GM18505 (cell line): ENCODE measurements at regions not wholly inside any gene's neighbourhood (a gene's known extent, or its start where the extent isn't known, plus 50 kb on each side); places are given as distances from the start of the nearest gene placed in this dataset.

ENCODE experiments used
- ATAC-seq: cut with Tn5 transposase; IDR thresholded peaks from one replicate; pipeline ENCODE4 v1.9.1; 2021; ENCODE audit not compliant: unreplicated experiment
- POLR2A ChIP-seq: IDR thresholded peaks from 4 replicates; pipeline ENCODE4 v1.6.1; 2011; ENCODE audit warnings: borderline replicate concordance; ENCODE audit not compliant: insufficient read depth, insufficient read length; ENCODE audit errors: extremely low read depth

DNA sequence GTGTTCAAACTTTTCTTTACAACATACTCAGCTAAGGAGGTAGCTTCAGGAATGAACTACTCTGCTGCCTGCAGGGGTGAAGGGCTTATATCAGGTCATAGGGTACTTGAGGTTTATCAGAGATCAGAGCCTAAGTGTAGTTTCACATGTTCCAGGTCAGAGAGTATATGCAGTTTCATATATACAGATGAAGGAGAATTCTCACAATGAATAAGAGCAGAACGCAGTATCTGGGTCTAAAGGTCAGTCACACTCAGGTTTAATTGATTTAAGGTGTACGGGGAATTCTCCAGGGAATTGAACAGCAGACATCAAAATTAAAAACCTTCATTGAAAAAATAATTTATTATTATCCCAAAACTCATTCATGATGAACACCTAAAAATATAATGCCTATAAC is 700.6 kb downstream of the TECRL start:
- TF ChIP-seq POLR2A: no peak
- ATAC-seq: no peak

- no peak for TF ChIP-seq POLR2A
- ATAC-seq: no peak
Observed at GRCh38 chr4:63700569-63700968, 708.7 kb downstream of the TECRL start.

- ATAC-seq: no peak
- TF ChIP-seq POLR2A: no peak
Observed at GRCh38 chr4:63693321-63693720, 715.9 kb downstream of the TECRL start.

GRCh38 chr4:63678358-63678931 is 730.8 kb downstream of the TECRL start:
- TF ChIP-seq POLR2A: no peak
- ATAC-seq: no peak

- TF ChIP-seq POLR2A: no peak
- no peak for ATAC-seq
Observed at GRCh38 chr4:63670735-63671134, 738.5 kb downstream of the TECRL start.

DNA sequence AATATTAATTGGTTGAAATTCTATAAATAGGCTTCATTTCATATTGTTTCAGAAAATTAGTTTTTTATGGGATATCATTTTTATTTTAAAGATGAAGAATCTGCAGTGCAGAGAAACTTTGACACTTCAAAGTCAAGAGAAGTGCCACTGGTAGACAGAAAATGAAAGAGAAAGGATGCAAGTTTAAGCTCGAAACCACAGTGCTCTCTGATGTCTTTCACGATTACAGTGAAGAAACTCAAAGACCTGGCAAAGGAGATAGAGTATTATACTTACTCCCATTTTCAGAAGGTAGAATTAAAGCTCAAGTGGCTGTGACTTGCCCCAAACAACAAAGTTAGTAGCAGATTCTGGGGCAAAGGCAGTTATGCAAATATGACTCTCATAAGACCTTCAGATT is 745.4 kb downstream of the TECRL start:
- no peak for ATAC-seq
- TF ChIP-seq POLR2A: no peak

GRCh38 chr4:63644396-63644795 is 764.9 kb downstream of the TECRL start:
- no peak for TF ChIP-seq POLR2A
- ATAC-seq: no peak

DNA sequence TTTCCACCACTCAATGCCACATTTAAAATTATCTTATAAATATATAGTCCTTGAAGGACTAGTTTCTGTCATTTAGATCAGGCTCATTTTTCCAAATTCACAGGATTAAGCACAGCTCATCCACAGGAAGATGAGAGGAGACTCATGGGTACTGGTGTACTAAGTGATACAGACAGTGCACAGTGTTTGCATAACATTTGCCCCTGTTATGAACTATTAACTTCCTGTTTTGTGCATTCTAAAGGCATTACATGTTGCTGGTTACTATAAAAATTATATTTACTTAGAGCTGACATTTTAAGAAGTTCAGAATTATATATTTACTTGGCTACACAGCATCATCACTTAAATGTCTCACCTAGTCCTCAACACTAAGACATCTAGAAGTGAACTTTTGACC is 772.0 kb downstream of the TECRL start:
- TF ChIP-seq POLR2A: no peak
- ATAC-seq: no peak

DNA sequence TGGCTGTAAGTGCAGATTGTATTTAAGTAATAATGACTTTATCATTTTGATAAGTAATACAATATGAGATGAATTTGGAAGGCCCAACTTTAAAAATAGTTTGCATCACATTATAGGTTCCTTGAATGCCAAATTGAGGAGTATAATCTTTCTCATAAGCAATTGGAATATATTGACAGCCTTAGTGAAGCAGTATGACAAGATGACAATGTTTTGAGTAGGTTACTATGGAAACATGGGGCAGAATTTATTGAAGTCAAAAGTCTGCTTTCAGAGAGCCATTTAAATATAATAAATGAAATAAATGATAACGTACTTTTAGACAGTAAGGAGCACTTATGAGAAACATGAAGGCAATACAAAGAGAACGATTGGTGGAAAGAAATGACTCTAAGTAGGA is 776.4 kb downstream of the TECRL start:
- ATAC-seq: no peak
- TF ChIP-seq POLR2A: no peak

DNA sequence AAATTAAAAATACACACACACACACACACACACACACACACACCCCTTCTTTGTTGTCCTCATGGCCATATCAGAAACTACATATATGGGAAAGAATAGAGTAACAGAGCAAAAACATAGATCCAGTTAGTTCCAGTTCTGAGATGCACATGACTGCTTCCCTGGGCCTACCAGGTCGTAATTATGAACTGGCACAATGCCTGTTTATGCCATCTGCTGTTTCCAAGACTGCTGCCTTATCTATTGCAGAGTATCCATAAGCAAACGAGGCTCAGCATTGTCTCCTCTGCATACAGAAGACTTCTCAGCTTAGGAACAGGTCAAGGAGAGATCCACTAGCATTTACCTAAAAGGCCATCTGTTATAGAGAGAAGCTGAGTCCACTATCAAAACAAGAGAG is 789.0 kb downstream of the TECRL start:
- no peak for TF ChIP-seq POLR2A
- ATAC-seq: no peak

DNA sequence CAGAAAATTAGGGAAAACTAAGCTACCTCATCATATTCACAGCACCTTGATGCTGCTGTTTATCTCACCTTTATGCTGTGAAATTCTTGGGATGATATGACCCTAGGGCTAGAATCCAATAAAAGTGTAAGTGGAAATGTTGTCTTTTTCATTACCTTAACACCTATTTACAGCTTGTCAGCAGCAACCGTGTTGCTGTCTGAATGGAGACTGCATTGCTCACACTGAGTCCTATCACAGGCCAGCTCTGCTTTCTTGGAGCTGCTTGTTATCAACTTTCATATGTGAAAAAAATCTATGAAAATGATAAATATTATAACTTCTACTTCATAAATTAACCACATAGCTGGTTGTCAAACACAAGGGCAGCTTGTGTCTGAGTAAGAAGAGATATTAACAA is 789.5 kb downstream of the TECRL start:
- no peak for TF ChIP-seq POLR2A
- ATAC-seq: no peak

- no peak for ATAC-seq
- TF ChIP-seq POLR2A: no peak
Observed at GRCh38 chr4:63618883-63619718, 790.1 kb downstream of the TECRL start.

DNA sequence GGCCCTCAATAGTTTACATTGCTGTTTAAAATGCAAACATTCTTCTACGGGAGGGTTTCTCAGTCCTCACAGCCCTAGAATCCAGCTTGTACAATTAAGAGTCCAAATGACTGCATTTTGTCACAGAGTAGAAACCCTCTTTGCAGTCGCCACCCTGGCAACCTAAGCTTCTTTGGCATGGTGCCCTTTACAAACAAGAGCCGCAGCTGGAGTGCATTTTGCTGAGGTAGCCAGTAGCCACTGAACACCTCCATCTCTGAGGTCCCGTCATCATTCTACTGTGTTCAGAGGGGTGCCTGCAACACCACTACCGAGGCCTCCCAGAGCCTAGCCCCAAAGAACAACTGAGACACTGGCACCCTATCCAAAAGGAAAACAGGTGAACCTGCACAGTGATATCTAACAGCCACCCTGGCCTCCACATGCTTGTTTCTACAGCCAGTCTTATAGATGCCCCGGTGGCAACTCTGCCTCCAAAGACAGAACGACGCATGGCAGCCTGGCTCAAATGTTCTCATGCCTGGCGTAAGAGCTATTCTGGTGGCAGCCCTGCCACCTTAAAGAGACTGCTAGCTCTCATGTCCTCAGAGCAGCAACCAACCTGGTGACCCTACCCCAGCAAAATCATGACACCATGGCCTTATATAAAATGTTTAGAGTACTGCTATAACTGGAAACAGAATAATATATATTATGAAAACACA is 801.9 kb downstream of the TECRL start:
- TF ChIP-seq POLR2A: no peak
- no peak for ATAC-seq

- no peak for TF ChIP-seq POLR2A
- no peak for ATAC-seq
Observed at GRCh38 chr4:63589796-63590195, 819.5 kb downstream of the TECRL start.
